ENCODE measurements at regions not wholly inside any gene's neighbourhood (a gene's known extent, or its start where the extent isn't known, plus 50 kb on each side); places are given as distances from the start of the nearest gene placed in this dataset.

- H3K4me1 Mint-ChIP-seq: no peaks in the 10 kb centered on the region
- no peaks in the 10 kb centered on the region for H3K27me3 Mint-ChIP-seq
- peaks cover 0 to 7% (median 3%) of the 10 kb centered on the region in 3 donors for H3K9me3 Mint-ChIP-seq
- no peaks in the 10 kb centered on the region for H3K36me3 Mint-ChIP-seq
- no peak overlapping the region for H3K4me3 Mint-ChIP-seq
- H3K27ac Mint-ChIP-seq: no peak overlapping the region
These were observed 415.3 kb downstream of the USP25 start for GRCh38 chr21:16145052-16145451.

GRCh38 chr21:16145479-16145878 is 415.7 kb downstream of the USP25 start:
- no peak overlapping the region for H3K27ac Mint-ChIP-seq
- H3K27me3 Mint-ChIP-seq: no peaks in the 10 kb centered on the region
- peaks cover 0 to 7% (median 3%) of the 10 kb centered on the region in 3 donors for H3K9me3 Mint-ChIP-seq
- H3K4me1 Mint-ChIP-seq: no peaks in the 10 kb centered on the region
- no peaks in the 10 kb centered on the region for H3K36me3 Mint-ChIP-seq
- no peak overlapping the region for H3K4me3 Mint-ChIP-seq

- no peak overlapping the region for H3K4me3 Mint-ChIP-seq
These were observed 424.5 kb downstream of the USP25 start for GRCh38 chr21:16154321-16154720.

GRCh38 chr21:16154951-16155635 is 425.3 kb downstream of the USP25 start:
- H3K27ac Mint-ChIP-seq: no peak overlapping the region

More at GRCh38 chr21:16154321-16154720, 424.5 kb downstream of the USP25 start:
- Mint-ChIP-seq H3K27ac (no peak overlapping the region), H3K9me3 (peaks cover 0 to 1% (median 1%) of the 10 kb centered on the region in 3 donors), H3K4me1 (no peaks in the 10 kb centered on the region), H3K27me3 (no peaks in the 10 kb centered on the region), H3K36me3 (no peaks in the 10 kb centered on the region)

GRCh38 chr21:16156841-16157489 is 427.2 kb downstream of the USP25 start:
- no peaks in the 10 kb centered on the region for H3K36me3 Mint-ChIP-seq
- no peak overlapping the region for H3K4me3 Mint-ChIP-seq
- no peak overlapping the region for H3K27ac Mint-ChIP-seq
- H3K9me3 Mint-ChIP-seq: no peaks in the 10 kb centered on the region
- no peaks in the 10 kb centered on the region for H3K4me1 Mint-ChIP-seq
- H3K27me3 Mint-ChIP-seq: no peaks in the 10 kb centered on the region

More at GRCh38 chr21:16154951-16155635, 425.3 kb downstream of the USP25 start:
- Mint-ChIP-seq H3K4me3 (no peak overlapping the region), H3K36me3 (no peaks in the 10 kb centered on the region), H3K4me1 (no peaks in the 10 kb centered on the region), H3K27me3 (no peaks in the 10 kb centered on the region), H3K9me3 (no peaks in the 10 kb centered on the region)

GRCh38 chr21:16159213-16159970 is 429.6 kb downstream of the USP25 start:
- Mint-ChIP-seq H3K4me3 (no peak overlapping the region), H3K36me3 (no peaks in the 10 kb centered on the region), H3K27me3 (no peaks in the 10 kb centered on the region), H3K4me1 (no peaks in the 10 kb centered on the region), H3K27ac (no peak overlapping the region), H3K9me3 (no peaks in the 10 kb centered on the region)

- Mint-ChIP-seq H3K9me3 (no peaks in the 10 kb centered on the region), H3K27me3 (no peaks in the 10 kb centered on the region), H3K4me1 (no peaks in the 10 kb centered on the region), H3K27ac (no peak overlapping the region), H3K4me3 (no peak overlapping the region), H3K36me3 (no peaks in the 10 kb centered on the region)
These were observed 430.2 kb downstream of the USP25 start for GRCh38 chr21:16159971-16160350.

- Mint-ChIP-seq H3K4me3 (no peak overlapping the region), H3K36me3 (no peaks in the 10 kb centered on the region), H3K9me3 (no peaks in the 10 kb centered on the region), H3K4me1 (no peaks in the 10 kb centered on the region), H3K27me3 (no peaks in the 10 kb centered on the region), H3K27ac (no peak overlapping the region)
These were observed 433.2 kb downstream of the USP25 start for GRCh38 chr21:16162953-16163352.

GRCh38 chr21:16169102-16169511 is 439.3 kb downstream of the USP25 start:
- Mint-ChIP-seq H3K4me1 (no peaks in the 10 kb centered on the region), H3K36me3 (no peaks in the 10 kb centered on the region), H3K27ac (no peak overlapping the region), H3K27me3 (no peaks in the 10 kb centered on the region), H3K4me3 (no peak overlapping the region), H3K9me3 (no peaks in the 10 kb centered on the region)

- Mint-ChIP-seq H3K9me3 (no peaks in the 10 kb centered on the region), H3K27me3 (no peaks in the 10 kb centered on the region), H3K4me1 (no peaks in the 10 kb centered on the region), H3K36me3 (no peaks in the 10 kb centered on the region), H3K4me3 (no peak overlapping the region), H3K27ac (no peak overlapping the region)
These were observed 440.0 kb downstream of the USP25 start for GRCh38 chr21:16169779-16170178.

GRCh38 chr21:16176570-16176969 is 446.8 kb downstream of the USP25 start:
- Mint-ChIP-seq H3K9me3 (peaks cover 0 to 2% (median 0%) of the 10 kb centered on the region in 3 donors), H3K4me1 (peaks cover 0 to 2% (median 0%) of the 10 kb centered on the region in 3 donors), H3K27me3 (no peaks in the 10 kb centered on the region), H3K4me3 (no peak overlapping the region), H3K36me3 (no peaks in the 10 kb centered on the region), H3K27ac (no peak overlapping the region)

GRCh38 chr21:16177532-16177931 is 447.8 kb downstream of the USP25 start:
- no peak overlapping the region for H3K27ac Mint-ChIP-seq
- no peak overlapping the region for H3K4me3 Mint-ChIP-seq
- no peaks in the 10 kb centered on the region for H3K27me3 Mint-ChIP-seq
- peaks cover 0 to 2% (median 0%) of the 10 kb centered on the region in 3 donors for H3K9me3 Mint-ChIP-seq
- H3K4me1 Mint-ChIP-seq: peaks cover 0 to 2% (median 0%) of the 10 kb centered on the region in 3 donors
- no peaks in the 10 kb centered on the region for H3K36me3 Mint-ChIP-seq

- Mint-ChIP-seq H3K27me3 (no peaks in the 10 kb centered on the region), H3K27ac (no peak overlapping the region), H3K4me1 (peaks cover 0 to 2% (median 0%) of the 10 kb centered on the region in 3 donors), H3K9me3 (peaks cover 0 to 3% (median 2%) of the 10 kb centered on the region in 3 donors), H3K4me3 (no peak overlapping the region), H3K36me3 (no peaks in the 10 kb centered on the region)
These were observed 450.0 kb downstream of the USP25 start for GRCh38 chr21:16179773-16180172.

GRCh38 chr21:16180614-16181013 is 450.8 kb downstream of the USP25 start:
- no peak overlapping the region for H3K27ac Mint-ChIP-seq
- no peaks in the 10 kb centered on the region for H3K27me3 Mint-ChIP-seq
- H3K4me1 Mint-ChIP-seq: peaks cover 0 to 2% (median 0%) of the 10 kb centered on the region in 3 donors
- H3K4me3 Mint-ChIP-seq: no peak overlapping the region
- no peaks in the 10 kb centered on the region for H3K36me3 Mint-ChIP-seq
- H3K9me3 Mint-ChIP-seq: peaks cover 0 to 3% (median 2%) of the 10 kb centered on the region in 3 donors

GRCh38 chr21:16181018-16181417 is 451.2 kb downstream of the USP25 start:
- no peaks in the 10 kb centered on the region for H3K36me3 Mint-ChIP-seq
- H3K27ac Mint-ChIP-seq: no peak overlapping the region
- H3K4me1 Mint-ChIP-seq: peaks cover 0 to 2% (median 0%) of the 10 kb centered on the region in 3 donors
- H3K4me3 Mint-ChIP-seq: no peak overlapping the region
- peaks cover 0 to 3% (median 2%) of the 10 kb centered on the region in 3 donors for H3K9me3 Mint-ChIP-seq
- no peaks in the 10 kb centered on the region for H3K27me3 Mint-ChIP-seq
